ENCODE measurements at regions not wholly inside any gene's neighbourhood (a gene's known extent, or its start where the extent isn't known, plus 50 kb on each side); places are given as distances from the start of the nearest gene placed in this dataset.

- TF ChIP-seq POLR2AphosphoS5 (IDR thresholded peaks at IDR 0.05; ENCODE audit: low read length): peak; percentile 71
- peak; percentile 86 for TF ChIP-seq E2F8 (IDR thresholded peaks at IDR 0.05; ENCODE audit: low read depth, partially characterized antibody)
- TF ChIP-seq BCL11A (IDR thresholded peaks at IDR 0.05; ENCODE audit: low read depth, low read length): no peak
- TF ChIP-seq NFYB (IDR thresholded peaks at IDR 0.05; ENCODE audit: insufficient read depth, low read depth, low read length): no peak
- no peak for TF ChIP-seq CHD4 (IDR thresholded peaks at IDR 0.05)
- TF ChIP-seq DPF2 (IDR thresholded peaks at IDR 0.05): no peak
- TF ChIP-seq ZBED1 (IDR thresholded peaks at IDR 0.05; ENCODE audit: borderline replicate concordance): peak; percentile 64; the same call in 1 of the 2 replicates
- no peak for TF ChIP-seq MTA3 (IDR thresholded peaks at IDR 0.05; ENCODE audit: borderline replicate concordance, low read length)
- TF ChIP-seq PRDM15 (CRISPR knock-in tag; IDR thresholded peaks at IDR 0.05): no peak
- TF ChIP-seq CUX1 (IDR thresholded peaks at IDR 0.05; ENCODE audit: insufficient replicate concordance, low read depth, low read length): no peak
- TF ChIP-seq CREB1 (IDR thresholded peaks at IDR 0.05; ENCODE audit: low read depth): peak; percentile 81
- TF ChIP-seq HCFC1 (IDR thresholded peaks at IDR 0.05; ENCODE audit: low read length): peak; percentile 100
- peak; percentile 75 for TF ChIP-seq RELA (IDR thresholded peaks at IDR 0.05; ENCODE audit: borderline replicate concordance, partially characterized antibody)
- peak; percentile 36; the same call in 1 of the 2 replicates for TF ChIP-seq SPI1 (IDR thresholded peaks at IDR 0.05; ENCODE audit: borderline replicate concordance, insufficient read depth, low read depth, low read length)
Observed at GRCh38 chr20:41693136-41693979, 75.2 kb upstream of the CHD6 start (continued).
